ENCODE measurements at regions not wholly inside any gene's neighbourhood (a gene's known extent, or its start where the extent isn't known, plus 50 kb on each side); places are given as distances from the start of the nearest gene placed in this dataset.

GRCh38 chr21:26752849-26753248, 92.4 kb downstream of the ADAMTS1 start:
- no peak for DNase-seq (ENCODE audit: extremely low read depth, insufficient read length)
- Histone ChIP-seq H3K4me3 (replicated peaks; ENCODE audit: low read depth, low read length) (no peak overlapping the region), H3K27me3 (replicated peaks; ENCODE audit: control insufficient read depth, insufficient read depth, low read length) (no peaks in the 10 kb centered on the region), H3K36me3 (ENCODE audit: control insufficient read depth, insufficient read depth, low read length) (no peaks in the 10 kb centered on the region)
- no peak for TF ChIP-seq CTCF (IDR thresholded peaks at IDR 0.05; ENCODE audit: insufficient read depth, low read length, poor library complexity, severe bottlenecking)

GRCh38 chr21:26751305-26751704, 93.9 kb downstream of the ADAMTS1 start:
- Histone ChIP-seq H3K27me3 (replicated peaks; ENCODE audit: control insufficient read depth, insufficient read depth, low read length) (no peaks in the 10 kb centered on the region), H3K36me3 (ENCODE audit: control insufficient read depth, insufficient read depth, low read length) (no peaks in the 10 kb centered on the region), H3K4me3 (replicated peaks; ENCODE audit: low read depth, low read length) (no peak overlapping the region)
- TF ChIP-seq CTCF (IDR thresholded peaks at IDR 0.05; ENCODE audit: insufficient read depth, low read length, poor library complexity, severe bottlenecking): no peak
- DNase-seq (ENCODE audit: extremely low read depth, insufficient read length): no peak

- DNase-seq (ENCODE audit: extremely low read depth, insufficient read length): no peak
- no peaks in the 10 kb centered on the region for H3K27me3 ChIP-seq (replicated peaks; ENCODE audit: control insufficient read depth, insufficient read depth, low read length)
- TF ChIP-seq CTCF (IDR thresholded peaks at IDR 0.05; ENCODE audit: insufficient read depth, low read length, poor library complexity, severe bottlenecking): no peak
- H3K4me3 ChIP-seq (replicated peaks; ENCODE audit: low read depth, low read length): no peak overlapping the region
- no peaks in the 10 kb centered on the region for H3K36me3 ChIP-seq (ENCODE audit: control insufficient read depth, insufficient read depth, low read length)
Measured at GRCh38 chr21:26748066-26748465, 97.1 kb downstream of the ADAMTS1 start.

GRCh38 chr21:26747216-26747615, 98.0 kb downstream of the ADAMTS1 start:
- Histone ChIP-seq H3K27me3 (replicated peaks; ENCODE audit: control insufficient read depth, insufficient read depth, low read length) (no peaks in the 10 kb centered on the region), H3K36me3 (ENCODE audit: control insufficient read depth, insufficient read depth, low read length) (no peaks in the 10 kb centered on the region), H3K4me3 (replicated peaks; ENCODE audit: low read depth, low read length) (no peak overlapping the region)
- TF ChIP-seq CTCF (IDR thresholded peaks at IDR 0.05; ENCODE audit: insufficient read depth, low read length, poor library complexity, severe bottlenecking): no peak
- no peak for DNase-seq (ENCODE audit: extremely low read depth, insufficient read length)

GRCh38 chr21:26743524-26743923, 101.7 kb downstream of the ADAMTS1 start:
- H3K36me3 ChIP-seq (ENCODE audit: control insufficient read depth, insufficient read depth, low read length): no peaks in the 10 kb centered on the region
- no peaks in the 10 kb centered on the region for H3K27me3 ChIP-seq (replicated peaks; ENCODE audit: control insufficient read depth, insufficient read depth, low read length)
- H3K4me3 ChIP-seq (replicated peaks; ENCODE audit: low read depth, low read length): no peak overlapping the region
- no peak for DNase-seq (ENCODE audit: extremely low read depth, insufficient read length)
- TF ChIP-seq CTCF (IDR thresholded peaks at IDR 0.05; ENCODE audit: insufficient read depth, low read length, poor library complexity, severe bottlenecking): no peak

GRCh38 chr21:26739189-26739588, 106.0 kb downstream of the ADAMTS1 start:
- H3K36me3 ChIP-seq (ENCODE audit: control insufficient read depth, insufficient read depth, low read length): no peaks in the 10 kb centered on the region
- H3K27me3 ChIP-seq (replicated peaks; ENCODE audit: control insufficient read depth, insufficient read depth, low read length): no peaks in the 10 kb centered on the region
- H3K4me3 ChIP-seq (replicated peaks; ENCODE audit: low read depth, low read length): no peak overlapping the region
- TF ChIP-seq CTCF (IDR thresholded peaks at IDR 0.05; ENCODE audit: insufficient read depth, low read length, poor library complexity, severe bottlenecking): no peak
- no peak for DNase-seq (ENCODE audit: extremely low read depth, insufficient read length)
